ENCODE measurements at regions not wholly inside any gene's neighbourhood (a gene's known extent, or its start where the extent isn't known, plus 50 kb on each side); places are given as distances from the start of the nearest gene placed in this dataset.

DNA sequence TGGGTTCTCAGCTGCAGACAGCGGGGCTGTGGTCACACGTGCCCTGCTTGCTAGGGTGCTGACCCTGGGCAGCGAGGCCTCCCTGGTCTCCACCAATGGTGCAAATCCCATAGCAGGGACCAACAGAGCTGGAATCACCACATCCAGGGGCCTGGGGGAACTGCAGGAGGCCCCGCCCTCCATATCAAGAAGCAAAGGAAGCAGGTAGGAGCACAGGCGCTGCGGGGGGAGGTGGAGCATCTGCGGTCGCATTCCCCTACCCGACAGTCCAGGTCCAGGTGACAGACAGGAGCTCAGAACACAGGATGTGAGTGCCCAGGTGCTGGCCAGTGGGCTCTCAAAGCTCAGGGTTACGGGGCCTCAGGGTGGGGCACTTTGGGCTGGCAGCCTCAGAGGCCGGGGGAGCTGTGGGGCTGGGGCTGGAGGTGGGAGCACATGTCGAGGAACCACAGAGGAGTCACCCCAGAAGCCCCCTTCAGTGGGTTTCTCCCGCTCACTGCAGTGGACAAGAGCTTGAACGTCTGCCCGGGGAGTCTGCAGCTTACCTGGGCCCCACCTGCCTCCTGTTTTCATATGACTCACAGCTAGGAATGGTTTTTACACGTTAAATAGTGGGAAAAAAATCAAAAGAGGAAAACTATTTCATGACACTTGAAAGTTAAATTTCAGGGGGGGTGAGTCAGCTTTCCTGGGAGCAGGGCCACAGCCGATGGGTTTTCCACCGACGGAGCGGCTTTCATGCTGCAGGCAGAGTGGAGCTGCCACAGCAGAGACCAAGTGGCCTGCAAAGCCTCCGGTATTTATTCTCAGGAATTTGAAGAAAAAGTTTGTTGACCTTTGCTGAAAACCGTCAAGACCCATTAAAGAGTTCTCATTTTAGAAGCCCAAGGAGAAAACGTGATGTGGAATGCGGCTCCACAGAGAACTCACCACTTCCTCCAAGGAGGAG, 148.7 kb upstream of the PPP2R2D start:
- TF ChIP-seq, protein P1, sequence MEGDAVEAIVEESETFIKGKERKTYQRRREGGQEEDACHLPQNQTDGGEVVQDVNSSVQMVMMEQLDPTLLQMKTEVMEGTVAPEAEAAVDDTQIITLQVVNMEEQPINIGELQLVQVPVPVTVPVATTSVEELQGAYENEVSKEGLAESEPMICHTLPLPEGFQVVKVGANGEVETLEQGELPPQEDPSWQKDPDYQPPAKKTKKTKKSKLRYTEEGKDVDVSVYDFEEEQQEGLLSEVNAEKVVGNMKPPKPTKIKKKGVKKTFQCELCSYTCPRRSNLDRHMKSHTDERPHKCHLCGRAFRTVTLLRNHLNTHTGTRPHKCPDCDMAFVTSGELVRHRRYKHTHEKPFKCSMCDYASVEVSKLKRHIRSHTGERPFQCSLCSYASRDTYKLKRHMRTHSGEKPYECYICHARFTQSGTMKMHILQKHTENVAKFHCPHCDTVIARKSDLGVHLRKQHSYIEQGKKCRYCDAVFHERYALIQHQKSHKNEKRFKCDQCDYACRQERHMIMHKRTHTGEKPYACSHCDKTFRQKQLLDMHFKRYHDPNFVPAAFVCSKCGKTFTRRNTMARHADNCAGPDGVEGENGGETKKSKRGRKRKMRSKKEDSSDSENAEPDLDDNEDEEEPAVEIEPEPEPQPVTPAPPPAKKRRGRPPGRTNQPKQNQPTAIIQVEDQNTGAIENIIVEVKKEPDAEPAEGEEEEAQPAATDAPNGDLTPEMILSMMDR (IDR thresholded peaks at IDR 0.05; ENCODE audit: insufficient read depth, low read depth, low read length): no peak

DNA sequence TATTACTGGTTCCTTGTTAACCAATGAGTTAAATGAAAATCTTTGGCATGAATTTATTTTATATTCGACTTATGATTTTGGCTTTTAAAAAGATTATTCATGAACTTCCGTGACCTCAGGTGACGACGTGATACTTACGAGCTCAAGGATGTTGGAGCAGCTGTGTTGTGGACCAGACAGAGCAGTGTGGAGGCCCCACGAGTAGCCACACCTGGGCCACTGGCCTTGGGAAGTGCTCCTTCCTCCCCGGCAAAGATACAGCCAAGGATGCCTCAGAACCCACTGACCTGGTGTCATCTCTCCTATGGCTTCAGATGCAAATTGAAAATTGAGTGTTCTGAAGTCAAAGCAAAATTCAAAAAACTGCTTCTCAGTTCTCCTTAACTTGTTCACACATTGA, 147.5 kb upstream of the PPP2R2D start:
- DNase-seq (ENCODE audit: low read depth): no peak
- TF ChIP-seq, protein P1 (IDR thresholded peaks at IDR 0.05; ENCODE audit: insufficient read depth, low read depth, low read length): no peak
- no peak overlapping the region for H3K4me3 ChIP-seq (ENCODE audit: low read depth, low read length)

More for the DNA sequence above, 148.7 kb upstream of the PPP2R2D start:
- no peak for DNase-seq (ENCODE audit: low read depth)
- H3K4me3 ChIP-seq (ENCODE audit: low read depth, low read length): no peak overlapping the region

DNA sequence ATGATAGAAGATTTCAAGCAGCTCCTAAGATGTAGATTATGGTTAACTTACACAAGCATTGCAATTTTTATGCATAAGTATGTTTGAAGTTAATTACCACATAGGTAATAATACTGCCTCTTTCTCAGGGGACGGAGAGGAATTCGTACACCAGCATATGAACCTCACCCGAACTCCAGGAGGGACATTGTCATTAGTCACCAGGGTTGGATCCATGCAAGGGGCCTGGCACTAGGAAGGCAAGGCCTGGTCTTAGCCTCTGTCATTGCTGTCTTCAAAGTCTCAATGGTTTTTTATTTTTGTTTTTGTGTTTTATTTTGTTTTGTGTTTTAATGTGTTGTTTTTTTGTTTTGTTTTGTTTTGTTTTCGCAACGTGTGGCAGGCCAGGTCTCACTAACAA, 145.6 kb upstream of the PPP2R2D start:
- DNase-seq (ENCODE audit: low read depth): no peak
- TF ChIP-seq, protein P1 (IDR thresholded peaks at IDR 0.05; ENCODE audit: insufficient read depth, low read depth, low read length): no peak

DNA sequence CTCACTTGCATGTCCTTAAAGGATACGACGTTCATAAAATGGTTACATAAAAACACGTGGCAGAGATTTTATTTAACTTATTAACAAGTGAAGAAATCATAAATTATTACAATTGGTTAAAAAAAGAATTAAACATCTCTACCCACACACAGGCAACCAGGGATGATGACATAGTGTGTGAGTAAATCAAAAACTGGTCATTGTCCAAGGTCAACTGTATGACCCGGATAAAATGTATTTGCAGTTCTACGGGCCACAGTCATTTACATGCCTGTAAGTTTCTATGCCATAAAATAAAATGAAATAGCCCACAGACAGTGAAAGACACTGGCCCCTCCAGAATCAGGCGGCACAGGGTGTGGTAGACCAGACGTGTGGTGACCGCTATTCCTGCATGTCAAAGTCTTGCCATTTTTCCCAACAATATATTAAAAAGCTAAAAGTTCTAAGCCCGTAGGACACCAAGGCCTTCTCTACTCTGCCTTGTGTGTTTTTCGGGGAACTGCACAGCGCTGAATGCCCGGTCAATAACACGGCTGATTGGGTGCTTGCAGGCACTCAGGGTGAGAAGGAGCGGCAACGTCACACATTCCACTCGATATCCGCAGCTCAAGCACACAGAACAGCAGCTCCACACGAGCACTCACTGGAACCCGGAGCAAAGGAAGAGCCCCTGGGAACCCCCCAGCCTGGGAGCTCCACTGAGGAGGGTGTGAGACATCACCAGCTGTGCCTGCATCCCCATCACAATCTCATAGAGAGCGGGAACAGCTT, 143.3 kb upstream of the PPP2R2D start:
- TF ChIP-seq, protein P1 (IDR thresholded peaks at IDR 0.05; ENCODE audit: insufficient read depth, low read depth, low read length): no peak
- DNase-seq (ENCODE audit: low read depth): no peak
- no peak overlapping the region for H3K4me3 ChIP-seq (ENCODE audit: low read depth, low read length)

More for the DNA sequence above, 145.6 kb upstream of the PPP2R2D start:
- no peak overlapping the region for H3K4me3 ChIP-seq (ENCODE audit: low read depth, low read length)

DNA sequence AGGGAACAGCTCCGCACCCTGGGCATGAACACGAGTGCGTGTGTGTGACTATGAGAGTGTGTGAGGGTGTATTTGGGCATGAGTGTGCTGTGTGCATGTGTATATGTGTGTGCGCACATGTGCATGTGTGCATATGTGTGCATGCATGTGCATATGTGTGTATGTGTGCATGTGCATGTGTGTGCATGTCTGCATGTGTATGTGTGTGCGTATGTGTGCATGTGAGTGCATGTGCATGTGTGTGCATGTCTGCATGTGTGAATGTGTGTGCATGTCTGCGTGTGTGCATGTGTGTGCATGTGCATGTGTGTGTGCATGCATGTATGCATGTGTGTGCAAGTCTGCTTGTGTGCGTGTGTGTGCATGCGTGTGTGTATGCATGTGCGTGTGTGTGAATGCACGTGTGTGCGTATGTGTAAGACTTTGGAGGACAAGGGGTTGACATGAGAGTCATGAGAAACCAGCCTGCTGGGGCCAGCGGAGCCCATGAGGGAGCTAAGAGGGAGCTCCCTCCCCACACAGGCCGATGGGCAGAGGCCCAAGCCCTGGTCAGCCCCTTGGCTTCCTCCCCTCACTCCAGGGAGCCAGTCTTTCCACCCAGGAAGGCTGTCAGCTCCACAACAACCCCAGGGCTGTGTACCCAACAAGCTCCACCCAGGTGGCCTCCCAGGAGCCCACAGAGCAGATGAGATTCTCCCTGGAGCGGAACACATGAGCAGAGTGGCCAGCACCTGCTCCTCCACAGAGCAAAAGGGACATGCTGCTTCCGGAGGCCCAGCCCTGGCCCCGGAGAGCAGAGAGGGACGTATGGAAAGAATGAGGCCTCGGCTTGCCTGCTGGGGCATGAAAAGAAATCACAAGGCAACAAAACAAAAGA, 142.5 kb upstream of the PPP2R2D start:
- DNase-seq (ENCODE audit: low read depth): no peak
- TF ChIP-seq, protein P1 (IDR thresholded peaks at IDR 0.05; ENCODE audit: insufficient read depth, low read depth, low read length): no peak
- no peak overlapping the region for H3K4me3 ChIP-seq (ENCODE audit: low read depth, low read length)

DNA sequence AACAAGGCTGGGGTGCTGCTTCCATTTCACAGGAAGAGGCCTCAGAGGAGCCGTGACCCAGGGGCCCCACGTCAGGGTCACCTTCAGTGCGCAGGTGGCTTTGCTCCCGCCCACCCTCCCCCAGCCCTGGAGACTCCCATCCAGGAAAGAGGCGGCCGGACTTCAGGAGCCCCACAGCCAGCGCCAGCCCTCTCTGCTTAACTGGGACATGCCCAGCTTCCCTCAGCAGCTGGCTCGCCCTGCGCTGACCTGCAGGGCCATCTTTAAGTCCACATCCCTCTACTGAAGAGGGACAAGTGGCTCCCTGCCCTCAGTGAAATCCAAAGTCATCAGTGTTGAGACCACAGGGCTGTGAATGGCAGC, 141.9 kb upstream of the PPP2R2D start:
- DNase-seq (ENCODE audit: low read depth): no peak
- TF ChIP-seq, protein P1 (IDR thresholded peaks at IDR 0.05; ENCODE audit: insufficient read depth, low read depth, low read length): no peak
- no peak overlapping the region for H3K4me3 ChIP-seq (ENCODE audit: low read depth, low read length)

All from fibroblast of villous mesenchyme (primary cell).